Left ventricle myocardium inferior (tissue), 1 donor: ENCODE measurements at regions not wholly inside any gene's neighbourhood (a gene's known extent, or its start where the extent isn't known, plus 50 kb on each side); places are given as distances from the start of the nearest gene placed in this dataset.
"Not testable (repeated sequence)": the region's sequence is repeated elsewhere in the genome, so short reads cannot be mapped to it uniquely, and the experiment has no call there.

ENCODE experiments used
- DNase-seq: peaks from one replicate; pipeline ENCODE4 v3.0.0-alpha.2; 2020
- H3K27ac ChIP-seq: fragments of 200-600 bp; replicated peaks from 2 replicates; pipeline ENCODE4 v1.8.0; 2021
- H3K27me3 ChIP-seq: fragments of 200-600 bp; 2 replicates; pipeline ENCODE4 v1.8.0; 2021; ENCODE audit warnings: low read depth
- H3K36me3 ChIP-seq: fragments of 200-600 bp; 2 replicates; pipeline ENCODE4 v1.8.0; 2021
- H3K4me1 ChIP-seq: fragments of 200-600 bp; 2 replicates; pipeline ENCODE4 v1.8.0; 2021
- H3K4me3 ChIP-seq: fragments of 200-600 bp; 2 replicates; pipeline ENCODE4 v1.8.0; 2021; ENCODE audit warnings: mild to moderate bottlenecking, moderate library complexity
- H3K9me3 ChIP-seq: fragments of 200-600 bp; replicated peaks from 2 replicates; pipeline ENCODE4 v1.8.0; 2021
- CTCF ChIP-seq: fragments of 200-600 bp; IDR thresholded peaks from 2 replicates; pipeline ENCODE4 v1.8.0; 2021; ENCODE audit warnings: antibody characterized with exemption, mild to moderate bottlenecking, borderline replicate concordance
- intact Hi-C: fragments of 100-400 bp; cut with micrococcal nuclease; formaldehyde crosslinking; loops from one replicate; pipeline ENCODE4 v1.11.0; 2022
- donor health status: DM: no; HTN: yes; CAD: no; lungs with severe emphysema.

- no peak overlapping the region for H3K27ac ChIP-seq
- intact Hi-C loops, result no loop called here
- no peaks in the 10 kb centered on the region for H3K4me1 ChIP-seq
Observed at GRCh38 chr6:92989656-92990055, 429.7 kb downstream of the EPHA7 start.

GRCh38 chr6:92979281-92979680 is 440.1 kb downstream of the EPHA7 start:
- Histone ChIP-seq H3K4me1 (no peaks in the 10 kb centered on the region), H3K4me3 (no peak overlapping the region), H3K27ac (no peak overlapping the region), H3K27me3 (no peaks in the 10 kb centered on the region), H3K9me3 (no peaks in the 10 kb centered on the region), H3K36me3 (no peaks in the 10 kb centered on the region)
- intact Hi-C loops, result no loop called here
- DNase-seq, result no peak
- no peak for TF ChIP-seq CTCF

More at GRCh38 chr6:92989656-92990055, 429.7 kb downstream of the EPHA7 start:
- Histone ChIP-seq H3K9me3 (no peaks in the 10 kb centered on the region), H3K4me3 (no peak overlapping the region), H3K27me3 (no peaks in the 10 kb centered on the region), H3K36me3 (no peaks in the 10 kb centered on the region)
- TF ChIP-seq CTCF, result no peak
- no peak for DNase-seq

- intact Hi-C loops, result no loop called here
- Histone ChIP-seq H3K4me1 (no peaks in the 10 kb centered on the region), H3K4me3 (no peak overlapping the region), H3K36me3 (no peaks in the 10 kb centered on the region), H3K27ac (no peak overlapping the region), H3K9me3 (no peaks in the 10 kb centered on the region), H3K27me3 (no peaks in the 10 kb centered on the region)
- no peak for DNase-seq
- no peak for TF ChIP-seq CTCF
Observed at GRCh38 chr6:92977018-92977417, 442.3 kb downstream of the EPHA7 start.

- Histone ChIP-seq H3K27ac (no peak overlapping the region), H3K4me3 (no peak overlapping the region), H3K36me3 (no peaks in the 10 kb centered on the region), H3K4me1 (no peaks in the 10 kb centered on the region), H3K9me3 (no peaks in the 10 kb centered on the region), H3K27me3 (no peaks in the 10 kb centered on the region)
- TF ChIP-seq CTCF, result no peak
- intact Hi-C loops, result no loop called here
- DNase-seq, result no peak
Observed at GRCh38 chr6:92967362-92967761, 452.0 kb downstream of the EPHA7 start.

- TF ChIP-seq CTCF, result no peak
- intact Hi-C loops, result no loop called here
Observed at GRCh38 chr6:92962846-92963245, 456.5 kb downstream of the EPHA7 start.

GRCh38 chr6:92952111-92952510 is 467.2 kb downstream of the EPHA7 start:
- H3K27me3 ChIP-seq, H3K4me1 ChIP-seq, H3K4me3 ChIP-seq, H3K36me3 ChIP-seq, H3K27ac ChIP-seq, intact Hi-C loops, DNase-seq: not testable (repeated sequence)
- peaks cover 11% of the 10 kb centered on the region for H3K9me3 ChIP-seq

More at GRCh38 chr6:92962846-92963245, 456.5 kb downstream of the EPHA7 start:
- Histone ChIP-seq H3K27me3 (no peaks in the 10 kb centered on the region), H3K27ac (no peak overlapping the region), H3K4me1 (no peaks in the 10 kb centered on the region), H3K4me3 (no peak overlapping the region), H3K36me3 (no peaks in the 10 kb centered on the region), H3K9me3 (peaks cover 4% of the 10 kb centered on the region)
- no peak for DNase-seq
